GM19397 (cell line): ENCODE measurements at regions not wholly inside any gene's neighbourhood (a gene's known extent, or its start where the extent isn't known, plus 50 kb on each side); places are given as distances from the start of the nearest gene placed in this dataset.
"Not testable (repeated sequence)": the region's sequence is repeated elsewhere in the genome, so short reads cannot be mapped to it uniquely, and the experiment has no call there.

Experiments used
- ATAC-seq: cut with Tn5 transposase; IDR thresholded peaks from one replicate; pipeline ENCODE4 v1.9.1; 2021; ENCODE audit warnings: mild to moderate bottlenecking, moderate library complexity; ENCODE audit not compliant: unreplicated experiment

DNA sequence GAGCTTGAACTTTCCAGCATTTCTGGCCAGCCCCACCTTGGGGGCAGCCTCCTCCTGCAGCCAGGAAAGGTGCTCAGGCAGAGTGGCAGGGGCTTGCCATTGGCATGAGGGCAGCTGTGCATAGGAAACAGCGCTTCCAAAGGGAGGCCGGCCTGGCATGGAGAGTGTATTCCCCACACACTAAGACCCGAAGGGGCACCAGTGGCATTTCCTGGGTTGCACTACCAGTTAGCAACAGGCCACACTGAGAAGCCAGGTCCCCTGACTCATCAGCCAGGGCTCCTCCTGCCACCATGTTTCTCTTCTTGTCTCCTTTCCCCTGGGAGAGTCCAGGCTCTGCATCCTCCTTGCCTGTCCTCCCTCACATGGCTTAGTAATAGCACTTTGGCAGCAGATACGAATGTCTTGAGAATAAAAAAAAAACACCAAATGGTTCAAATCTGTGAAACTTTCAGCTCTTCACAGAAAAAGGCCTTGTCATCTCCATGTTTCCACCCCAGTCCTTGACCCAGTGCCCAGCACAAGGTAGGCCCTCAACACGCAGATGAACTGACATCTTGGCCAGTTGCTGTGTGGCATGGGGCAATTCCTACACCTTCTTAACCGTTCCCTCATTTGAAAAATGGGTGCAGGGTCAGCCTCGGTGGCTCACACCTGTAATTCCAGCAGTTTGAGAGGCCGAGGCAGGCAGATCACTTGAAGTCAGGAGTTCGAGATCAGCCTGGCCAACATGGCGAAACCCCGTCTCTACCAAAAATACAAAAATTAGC, 180.4 kb downstream of the SMAD6 start:
- ATAC-seq, result no peak

DNA sequence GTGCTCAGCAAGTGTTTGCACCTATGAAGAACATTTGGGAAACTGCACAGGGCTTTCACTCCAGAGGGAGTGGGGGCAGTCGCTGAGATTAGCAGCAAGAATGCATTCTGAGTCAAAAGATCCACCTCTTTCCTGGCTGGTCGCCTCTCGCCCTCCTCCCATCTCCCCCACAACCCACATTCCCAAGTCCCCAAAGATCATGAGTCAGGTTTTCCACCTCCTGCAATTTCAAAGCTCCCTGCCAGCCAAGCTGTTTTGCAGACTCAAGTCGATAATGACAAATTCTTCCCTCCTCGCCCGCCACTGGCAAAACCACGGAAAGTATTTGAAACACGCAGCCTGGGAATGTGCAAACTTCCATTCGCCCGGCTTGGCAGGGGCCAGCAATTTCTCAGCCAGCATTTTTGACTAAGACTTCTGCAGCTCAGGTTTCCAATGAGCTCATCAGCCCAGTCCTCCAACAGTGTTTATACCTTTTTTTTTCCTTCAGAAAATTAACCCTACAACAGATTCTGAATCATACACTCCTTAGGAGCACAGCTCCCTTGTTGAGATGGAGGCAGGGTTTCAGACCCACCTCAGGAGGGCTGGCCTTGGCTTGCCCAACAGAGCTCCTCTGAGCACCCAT, 181.4 kb downstream of the SMAD6 start:
- ATAC-seq, result no peak

DNA sequence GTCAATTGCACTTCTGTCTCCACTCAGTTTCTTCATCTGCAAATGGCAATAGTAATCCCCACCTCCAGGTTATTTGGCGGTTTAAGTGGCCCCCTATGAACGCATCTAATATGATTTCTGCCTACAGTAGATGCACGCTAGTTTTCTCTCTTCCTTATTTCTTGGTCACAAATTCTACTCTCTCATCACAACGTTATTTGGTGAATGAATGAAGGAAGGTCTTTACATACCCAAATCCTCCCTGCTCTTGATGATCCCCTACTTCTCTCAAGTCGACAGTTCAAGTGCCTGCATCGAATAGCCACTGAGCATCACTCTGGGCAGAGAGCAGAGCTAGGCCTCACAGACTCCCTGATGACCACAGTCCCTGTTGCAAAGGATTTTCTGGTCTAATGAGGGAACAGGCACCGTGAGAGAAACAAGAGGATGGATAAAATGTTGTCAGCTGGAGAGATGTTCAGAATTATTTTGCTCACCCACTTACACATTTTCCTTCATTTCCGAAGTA, 181.2 kb upstream of the SMAD3 start:
- no peak for ATAC-seq

DNA sequence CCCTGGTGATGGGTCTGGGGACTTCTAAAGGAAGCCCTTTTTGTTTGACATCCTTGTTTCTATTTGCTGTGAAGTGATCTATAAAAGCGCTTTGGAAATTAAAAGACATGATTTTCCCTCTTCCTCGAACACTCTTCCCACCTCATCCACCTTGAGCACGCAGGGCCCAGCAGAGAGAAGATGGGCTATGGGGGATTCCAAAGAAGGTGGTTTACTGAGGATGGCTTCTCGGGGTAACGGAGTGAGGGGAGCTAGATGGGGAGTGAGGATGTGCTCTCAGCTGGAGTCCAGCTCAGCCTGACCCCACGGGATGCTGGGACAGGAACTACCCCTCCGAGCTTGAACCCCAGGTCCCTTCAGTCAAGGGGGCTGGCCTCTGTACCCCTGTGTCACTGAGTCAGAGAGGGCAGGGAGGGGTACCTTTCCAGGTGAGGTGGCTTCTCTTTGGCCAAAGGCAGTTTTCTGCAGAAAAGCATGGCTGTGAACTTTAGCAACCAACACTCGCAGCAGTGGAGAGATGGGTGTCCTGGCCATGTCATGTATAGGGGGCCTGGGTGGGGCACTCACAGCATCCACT, 180.7 kb upstream of the SMAD3 start:
- no peak for ATAC-seq

DNA sequence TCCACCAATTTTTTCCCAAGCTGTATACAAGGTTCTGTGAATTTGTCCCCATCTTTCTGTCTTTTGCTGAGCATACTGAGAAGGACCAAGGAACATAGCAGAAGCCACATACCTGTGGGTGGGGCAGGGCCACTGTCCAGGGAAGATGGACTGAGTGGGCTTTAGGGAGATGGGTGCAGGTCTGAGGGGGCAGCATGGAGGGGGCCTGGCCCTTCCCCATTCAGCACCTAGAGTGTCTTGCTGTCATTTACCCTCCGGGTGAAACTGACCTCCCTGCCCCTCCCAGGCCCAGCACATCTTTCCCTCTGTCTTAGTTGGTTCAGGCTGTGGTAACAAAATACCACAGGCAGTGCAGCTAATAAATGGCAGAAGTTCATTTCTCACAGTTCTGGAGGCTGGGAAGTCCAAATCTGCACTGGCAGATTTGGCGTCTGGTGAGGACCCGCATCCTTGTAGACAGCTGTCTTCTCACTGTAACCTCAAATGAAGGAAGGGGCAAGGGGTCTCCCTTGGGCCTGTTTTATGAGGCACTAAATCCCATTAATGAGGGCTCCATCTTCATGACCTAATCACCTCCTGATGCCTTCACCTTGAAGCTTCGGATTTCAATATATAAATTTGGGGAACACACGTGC, 180.0 kb upstream of the SMAD3 start:
- no peak for ATAC-seq

DNA sequence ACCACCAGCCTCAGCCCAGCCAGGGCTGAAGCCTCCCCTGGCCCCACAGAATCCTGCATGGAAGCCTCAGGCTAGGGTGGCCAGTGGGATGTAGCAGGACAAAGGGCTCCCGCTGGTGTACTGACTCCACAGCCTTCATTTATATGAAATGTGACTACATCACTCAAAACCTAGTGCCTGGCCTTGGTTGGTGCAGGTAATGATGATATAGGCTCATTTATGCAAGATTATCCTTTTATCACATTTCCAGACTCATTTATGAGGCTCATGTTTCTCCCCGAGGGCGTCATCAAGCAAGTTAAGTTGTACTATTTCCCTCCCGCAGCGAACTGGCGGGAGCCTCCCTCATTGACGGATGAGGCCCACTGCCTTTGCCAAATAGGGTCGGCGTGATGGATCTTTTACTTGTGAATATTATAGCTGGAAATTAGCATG, 179.1 kb upstream of the SMAD3 start:
- ATAC-seq, result no peak

GRCh38 chr15:66886686-66887273, 178.6 kb upstream of the SMAD3 start:
- ATAC-seq, result no peak

DNA sequence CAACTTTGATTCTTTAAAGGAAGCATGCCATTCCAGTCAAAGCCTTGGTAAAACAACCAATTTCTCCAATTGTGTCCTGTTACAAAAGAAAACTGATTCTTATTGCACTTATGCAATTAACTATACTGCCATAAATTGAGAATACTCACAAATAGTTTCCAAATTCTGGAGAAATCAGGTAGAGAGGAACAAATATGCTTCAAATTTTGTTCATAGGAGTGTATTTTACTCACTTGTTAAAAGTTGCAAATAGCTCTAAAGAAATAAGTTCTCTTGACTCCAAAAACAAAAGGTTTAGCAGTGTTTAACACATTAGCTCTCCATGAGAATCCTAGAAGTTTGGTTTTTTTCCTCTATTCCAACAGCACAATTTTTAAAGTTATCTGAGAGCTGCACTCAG, 176.1 kb upstream of the SMAD3 start:
- ATAC-seq, result not testable (repeated sequence)

GRCh38 chr15:66891776-66892175, 173.6 kb upstream of the SMAD3 start:
- no peak for ATAC-seq

DNA sequence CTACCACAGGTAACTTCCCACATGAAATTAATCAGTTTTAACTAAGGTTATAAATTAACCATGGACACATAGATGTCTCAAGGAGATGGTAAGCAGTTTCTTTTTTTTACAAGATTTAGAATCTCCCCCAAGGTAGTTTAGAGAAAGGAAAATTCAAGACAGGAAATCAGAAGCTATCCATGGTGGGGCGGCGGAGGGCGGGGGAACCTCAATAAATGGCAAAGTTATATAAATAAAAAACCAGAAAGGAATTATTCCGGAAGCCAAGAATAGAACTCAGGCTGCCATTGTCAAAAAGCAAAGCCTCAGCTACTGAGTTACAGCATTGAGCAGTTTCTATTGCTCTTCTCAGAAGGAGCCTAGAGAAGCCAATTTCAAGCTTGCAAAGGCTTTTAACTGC, 172.1 kb upstream of the SMAD3 start:
- ATAC-seq, result no peak

DNA sequence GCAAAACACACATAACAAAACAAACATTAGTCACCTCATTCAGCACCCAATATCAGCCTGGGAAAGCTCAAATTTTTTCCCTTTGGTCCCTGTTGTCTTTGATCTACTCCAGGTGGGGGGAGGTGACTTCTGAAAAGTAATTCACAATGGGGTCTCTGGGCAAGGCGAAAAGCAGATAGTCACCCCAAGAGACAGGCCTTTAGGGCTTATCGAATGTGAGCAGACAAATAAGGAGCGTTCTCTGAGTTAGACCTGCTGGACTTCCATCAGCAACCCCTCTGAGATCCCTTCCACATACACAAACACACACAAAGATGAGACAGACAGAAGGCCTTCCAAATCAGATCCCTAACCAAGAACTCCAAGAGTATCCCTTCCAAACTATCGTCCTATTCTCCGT, 171.0 kb upstream of the SMAD3 start:
- no peak for ATAC-seq

DNA sequence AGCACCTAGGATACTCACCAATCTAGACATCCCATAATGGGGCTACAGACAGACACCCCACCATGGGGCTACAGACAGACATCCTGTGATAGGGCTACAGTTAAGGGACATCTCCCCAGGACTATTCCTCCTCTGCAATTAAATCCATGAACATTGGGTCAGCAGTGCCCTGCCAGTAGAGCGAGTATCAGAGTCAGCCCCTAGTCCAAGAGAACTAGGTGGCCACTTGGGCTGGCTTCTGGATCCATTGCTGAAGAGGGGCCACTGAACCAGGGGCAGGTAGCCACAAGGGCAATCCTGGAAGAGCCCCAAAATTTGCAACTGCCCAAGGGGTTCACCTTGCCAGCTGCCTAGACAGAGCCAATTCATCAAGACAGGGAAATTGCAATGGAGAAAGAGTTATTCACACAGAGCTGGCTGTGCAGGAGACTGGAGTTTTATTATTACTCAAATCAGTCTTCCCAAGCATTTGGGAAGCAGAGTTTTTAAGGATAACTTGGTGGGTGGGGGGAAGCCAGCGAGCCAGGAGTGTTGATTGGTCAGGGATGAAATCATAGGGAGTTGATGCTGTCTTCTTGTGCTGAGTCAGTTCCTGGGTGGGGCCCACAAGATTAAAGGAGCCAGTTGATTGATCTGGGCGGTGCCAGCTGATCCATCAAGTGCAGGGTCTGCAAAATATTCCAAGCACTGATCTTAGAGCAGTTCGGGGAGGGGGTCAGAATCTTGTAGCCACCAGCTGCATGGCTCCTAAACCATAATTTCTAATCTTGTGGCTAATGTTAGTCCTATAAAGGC, 170.2 kb upstream of the SMAD3 start:
- no peak for ATAC-seq

- ATAC-seq, result no peak
Measured at GRCh38 chr15:66895794-66896453, 169.5 kb upstream of the SMAD3 start.

- no peak for ATAC-seq
Measured at GRCh38 chr15:66896611-66897010, 168.8 kb upstream of the SMAD3 start.

GRCh38 chr15:66897416-66897815, 168.0 kb upstream of the SMAD3 start:
- ATAC-seq, result no peak

GRCh38 chr15:66897971-66898370, 167.4 kb upstream of the SMAD3 start:
- no peak for ATAC-seq

DNA sequence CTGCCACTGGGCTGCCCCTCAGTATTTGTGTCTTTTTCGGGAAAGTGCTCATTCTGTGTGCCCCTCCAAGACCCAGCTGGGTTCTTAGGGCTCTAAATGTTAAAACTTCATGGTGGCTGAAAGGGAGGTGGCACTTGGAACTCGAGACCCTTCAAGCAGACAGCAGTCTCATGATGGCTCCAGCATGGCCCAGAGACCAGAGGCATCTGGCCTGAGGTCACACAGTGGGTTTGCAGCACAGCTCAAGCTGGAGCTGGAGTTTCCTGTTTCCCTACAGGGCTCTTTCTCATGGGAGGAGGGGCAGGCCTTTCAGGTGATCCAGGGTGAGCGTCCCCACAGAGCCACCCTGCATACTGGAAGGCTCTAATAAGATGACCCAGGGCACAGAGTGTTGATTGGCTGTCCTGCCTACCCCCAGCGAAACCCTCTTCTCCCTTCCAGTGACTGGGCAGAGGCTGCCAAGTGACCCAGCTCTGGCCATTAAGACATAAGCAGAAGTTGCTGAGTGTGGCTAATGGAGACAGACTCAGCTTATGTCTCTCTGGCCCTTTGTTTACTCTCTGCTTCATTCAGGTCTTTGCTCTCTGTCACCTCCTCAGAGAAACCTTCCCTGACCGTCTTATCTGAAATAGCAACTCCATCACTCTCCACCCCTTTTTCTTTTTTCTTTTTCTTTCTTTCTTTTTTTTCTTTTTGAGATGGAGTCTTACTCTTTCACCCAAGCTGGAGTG, 166.6 kb upstream of the SMAD3 start:
- ATAC-seq, result no peak

DNA sequence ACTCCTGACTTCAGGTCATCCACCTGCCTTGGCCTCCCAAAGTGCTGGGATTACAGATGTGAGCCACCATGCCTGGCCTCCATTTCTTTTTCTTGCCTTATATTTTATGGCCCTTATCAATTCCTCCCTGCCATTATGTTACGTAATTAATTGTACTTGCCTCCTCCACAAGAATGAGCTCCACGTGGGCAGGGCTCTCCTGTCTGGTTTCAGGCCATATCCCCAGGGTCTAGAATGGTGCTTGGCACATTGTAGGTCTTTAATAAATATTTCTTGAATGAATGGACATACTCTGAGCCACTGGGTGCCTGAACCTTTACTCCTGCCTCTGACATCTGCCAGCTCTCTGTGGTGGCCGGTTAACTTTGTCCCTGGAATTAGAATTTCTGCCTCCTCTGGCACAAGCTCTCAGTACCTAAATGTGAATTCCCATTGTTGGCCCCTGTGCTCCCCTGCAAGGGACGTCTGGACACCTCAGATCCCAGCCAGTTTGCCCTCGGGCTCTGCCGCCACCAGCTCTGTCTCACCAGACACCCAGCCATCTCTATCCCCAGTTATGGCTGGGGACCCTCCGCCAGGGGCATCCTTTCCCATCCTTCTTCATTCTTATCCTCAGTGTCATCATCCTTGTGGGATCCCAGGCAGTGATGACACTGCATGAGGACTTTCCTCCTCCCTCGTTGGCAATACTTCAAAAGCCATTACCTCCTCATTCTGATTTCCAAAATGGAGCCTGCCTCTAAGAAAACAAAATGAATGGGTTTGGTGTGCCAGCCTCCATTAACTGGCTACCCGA, 165.6 kb upstream of the SMAD3 start:
- ATAC-seq, result no peak
